ENCODE measurements at regions not wholly inside any gene's neighbourhood (a gene's known extent, or its start where the extent isn't known, plus 50 kb on each side); places are given as distances from the start of the nearest gene placed in this dataset.

DNA sequence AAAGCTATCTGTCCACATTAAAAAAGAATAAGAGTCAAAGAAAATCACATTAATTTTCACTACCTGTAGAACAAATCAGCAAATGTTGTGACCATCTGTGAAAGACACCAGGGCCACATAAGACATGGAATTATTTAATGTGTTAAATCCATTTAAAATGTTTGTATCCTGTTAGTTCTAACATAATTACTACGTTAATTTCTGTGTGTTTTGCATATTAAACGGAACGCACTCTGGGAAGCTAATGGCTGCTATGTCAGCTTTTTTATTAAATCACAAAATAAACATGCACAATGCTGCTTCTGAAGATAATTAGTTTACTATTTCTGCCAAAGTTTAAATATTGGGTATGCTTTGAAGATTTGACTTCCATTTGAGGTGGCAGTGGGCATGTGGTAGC lies 1061.2 kb downstream of the CDH11 start:
- 89 to 95% (median 93%) methylated on average over 3 of the region's 3 CpGs for WGBS, 5 donors
- Histone ChIP-seq H3K27me3 (no peaks in the 10 kb centered on the region), H3K36me3 (no peaks in the 10 kb centered on the region), H3K27ac (no peak overlapping the region), H3K4me1 (no peaks in the 10 kb centered on the region), H3K9me3 (no peaks in the 10 kb centered on the region), H3K4me3 (no peak overlapping the region)
- intact Hi-C loops (cut with DNase I; ENCODE audit: low total_unique reads) = no loop called here
- TF ChIP-seq, protein P1, sequence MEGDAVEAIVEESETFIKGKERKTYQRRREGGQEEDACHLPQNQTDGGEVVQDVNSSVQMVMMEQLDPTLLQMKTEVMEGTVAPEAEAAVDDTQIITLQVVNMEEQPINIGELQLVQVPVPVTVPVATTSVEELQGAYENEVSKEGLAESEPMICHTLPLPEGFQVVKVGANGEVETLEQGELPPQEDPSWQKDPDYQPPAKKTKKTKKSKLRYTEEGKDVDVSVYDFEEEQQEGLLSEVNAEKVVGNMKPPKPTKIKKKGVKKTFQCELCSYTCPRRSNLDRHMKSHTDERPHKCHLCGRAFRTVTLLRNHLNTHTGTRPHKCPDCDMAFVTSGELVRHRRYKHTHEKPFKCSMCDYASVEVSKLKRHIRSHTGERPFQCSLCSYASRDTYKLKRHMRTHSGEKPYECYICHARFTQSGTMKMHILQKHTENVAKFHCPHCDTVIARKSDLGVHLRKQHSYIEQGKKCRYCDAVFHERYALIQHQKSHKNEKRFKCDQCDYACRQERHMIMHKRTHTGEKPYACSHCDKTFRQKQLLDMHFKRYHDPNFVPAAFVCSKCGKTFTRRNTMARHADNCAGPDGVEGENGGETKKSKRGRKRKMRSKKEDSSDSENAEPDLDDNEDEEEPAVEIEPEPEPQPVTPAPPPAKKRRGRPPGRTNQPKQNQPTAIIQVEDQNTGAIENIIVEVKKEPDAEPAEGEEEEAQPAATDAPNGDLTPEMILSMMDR (IDR thresholded peaks at IDR 0.05) = no peak
- no peak for TF ChIP-seq POLR2AphosphoS5 (IDR thresholded peaks at IDR 0.05)
- no peak for TF ChIP-seq POLR2A (IDR thresholded peaks at IDR 0.05)
- TF ChIP-seq EP300 (IDR thresholded peaks at IDR 0.05) = no peak
- no peak for DNase-seq

DNA sequence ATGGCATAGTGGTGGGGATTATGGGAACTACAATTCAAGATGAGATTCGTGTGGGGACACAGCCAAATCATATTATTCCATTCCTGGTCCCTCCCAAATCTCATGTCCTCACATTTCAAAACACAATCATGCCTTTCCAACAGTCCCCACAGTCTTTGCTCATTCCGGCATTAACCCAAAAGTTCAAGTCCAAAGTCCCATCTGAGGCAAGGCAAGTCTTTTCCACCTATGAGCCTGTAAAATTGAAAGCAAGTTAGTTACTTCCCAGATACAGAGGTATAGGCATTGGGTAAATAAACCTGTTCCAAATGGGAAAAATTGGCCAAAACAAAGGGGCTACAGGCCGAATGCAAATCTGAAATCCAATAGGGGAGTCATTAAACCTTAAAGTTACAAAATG lies 1063.2 kb downstream of the CDH11 start:
- Histone ChIP-seq H3K27ac (no peak overlapping the region), H3K9me3 (no peaks in the 10 kb centered on the region), H3K4me3 (no peak overlapping the region), H3K27me3 (no peaks in the 10 kb centered on the region), H3K36me3 (no peaks in the 10 kb centered on the region), H3K4me1 (no peaks in the 10 kb centered on the region)
- TF ChIP-seq POLR2A (IDR thresholded peaks at IDR 0.05) = no peak
- no peak for DNase-seq
- 73 to 81% (median 76%) methylated on average over 3 of the region's 3 CpGs for WGBS, 5 donors
- intact Hi-C loops (cut with DNase I; ENCODE audit: low total_unique reads) = no loop called here

DNA sequence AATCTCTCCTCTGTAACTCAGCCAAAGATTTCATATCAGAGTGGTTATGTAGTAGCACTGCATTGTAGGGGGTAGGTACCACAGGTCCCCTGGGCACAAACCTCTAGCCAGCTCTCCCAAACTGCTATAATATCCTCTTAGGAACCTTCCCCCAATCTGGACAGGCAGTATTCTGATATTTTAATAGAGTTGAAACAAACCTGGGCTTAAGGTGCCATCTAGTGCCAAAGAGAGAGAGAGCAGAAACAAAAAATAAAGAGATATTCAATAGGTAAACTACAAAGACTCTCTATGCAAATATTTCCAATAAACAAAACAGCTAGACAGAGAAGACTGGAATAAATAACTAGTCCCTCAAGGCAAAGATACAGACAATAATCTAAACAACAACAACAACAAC lies 1070.0 kb downstream of the CDH11 start:
- H3K4me3 ChIP-seq = no peak overlapping the region
- peak in 1 of 2 donors; percentile 17 for DNase-seq

DNA sequence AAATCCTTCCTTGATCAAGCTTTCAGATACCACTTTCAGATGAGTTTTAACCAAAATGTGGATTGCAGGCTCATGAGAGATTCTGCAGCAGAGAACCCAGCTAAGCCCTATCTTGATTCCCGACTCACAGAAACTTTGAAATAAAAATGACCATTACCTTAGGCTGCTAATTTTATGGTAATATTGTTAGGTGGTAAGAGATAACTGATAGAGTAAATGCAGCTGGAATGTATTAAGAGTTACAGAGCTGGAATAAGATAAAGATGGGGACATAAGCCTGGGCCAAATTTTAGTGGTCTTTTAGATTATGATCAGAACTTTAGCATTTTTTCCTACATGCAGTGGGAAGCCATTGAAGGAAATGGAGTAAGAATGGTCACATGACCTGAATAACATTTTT lies 1074.0 kb downstream of the CDH11 start:
- intact Hi-C loops (cut with DNase I; ENCODE audit: low total_unique reads) = no loop called here
- DNase-seq = no peak
- peaks cover 0 to 22% (median 0%) of the 10 kb centered on the region in 4 donors for H3K9me3 ChIP-seq
- no peaks in the 10 kb centered on the region for H3K36me3 ChIP-seq
- no peaks in the 10 kb centered on the region for H3K27me3 ChIP-seq
- H3K4me1 ChIP-seq = no peaks in the 10 kb centered on the region
- H3K4me3 ChIP-seq = no peak overlapping the region
- TF ChIP-seq, protein P1 (IDR thresholded peaks at IDR 0.05) = no peak
- TF ChIP-seq EP300 (IDR thresholded peaks at IDR 0.05) (no peak), POLR2A (IDR thresholded peaks at IDR 0.05) (no peak), POLR2AphosphoS5 (IDR thresholded peaks at IDR 0.05) (no peak)
- 76 to 95% (median 85%) methylated on average over 1 of the region's 1 CpG for WGBS, 5 donors
- no peak overlapping the region for H3K27ac ChIP-seq

More for the DNA sequence above, 1070.0 kb downstream of the CDH11 start:
- Histone ChIP-seq H3K4me1 (no peaks in the 10 kb centered on the region), H3K36me3 (no peaks in the 10 kb centered on the region), H3K27me3 (no peaks in the 10 kb centered on the region), H3K27ac (no peak overlapping the region), H3K9me3 (peaks cover 0 to 8% (median 0%) of the 10 kb centered on the region in 4 donors)
- TF ChIP-seq, protein P1 (IDR thresholded peaks at IDR 0.05) = peak in 1 of 7 experiments; percentile 33
- TF ChIP-seq POLR2AphosphoS5 (IDR thresholded peaks at IDR 0.05) (no peak), EP300 (IDR thresholded peaks at IDR 0.05) (no peak), POLR2A (IDR thresholded peaks at IDR 0.05) (no peak)
- intact Hi-C loops (cut with DNase I; ENCODE audit: low total_unique reads) = no loop called here

DNA sequence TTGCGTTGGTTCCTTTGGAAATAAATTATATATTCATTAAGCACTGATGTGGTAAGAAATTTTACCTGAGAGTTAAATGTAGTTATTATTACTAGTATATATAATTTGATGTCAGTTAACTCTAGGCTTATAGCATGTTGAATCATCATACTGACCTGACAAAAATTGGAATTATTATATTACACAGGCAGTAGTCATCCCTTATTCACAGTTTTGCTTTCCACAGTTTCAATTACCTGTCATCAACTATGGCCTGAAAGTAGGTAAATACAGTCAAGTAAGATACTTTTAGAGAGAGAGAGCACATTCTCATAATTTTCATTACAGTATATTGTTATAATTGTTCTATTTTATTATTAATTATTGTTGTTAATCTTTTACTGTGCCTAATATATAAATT lies 1074.7 kb downstream of the CDH11 start:
- Histone ChIP-seq H3K4me3 (no peak overlapping the region), H3K9me3 (peaks cover 0 to 16% (median 0%) of the 10 kb centered on the region in 4 donors), H3K27ac (no peak overlapping the region), H3K27me3 (no peaks in the 10 kb centered on the region), H3K36me3 (no peaks in the 10 kb centered on the region), H3K4me1 (no peaks in the 10 kb centered on the region)
- no peak for TF ChIP-seq EP300 (IDR thresholded peaks at IDR 0.05)
- no peak for DNase-seq
- WGBS, 5 donors = 95 to 100% (median 96%) methylated on average over 1 of the region's 1 CpG
- intact Hi-C loops (cut with DNase I; ENCODE audit: low total_unique reads) = no loop called here

All from stomach (tissue), 8 donors.